ENCODE measurements at regions not wholly inside any gene's neighbourhood (a gene's known extent, or its start where the extent isn't known, plus 50 kb on each side); places are given as distances from the start of the nearest gene placed in this dataset.
A peak's percentile ranks its signal among the peaks of the same experiment; 100 is the strongest.

- DNase-seq (ENCODE audit: low read depth in 2 of 2): no peak
These were observed 231.9 kb upstream of the E2F8 start for GRCh38 chr11:19472679-19473078.

GRCh38 chr11:19467904-19468303 is 227.2 kb upstream of the E2F8 start:
- no peak for DNase-seq (ENCODE audit: low read depth in 2 of 2)

GRCh38 chr11:19466314-19466713 is 225.6 kb upstream of the E2F8 start:
- no peak for DNase-seq (ENCODE audit: low read depth in 2 of 2)

- DNase-seq (ENCODE audit: low read depth in 2 of 2): no peak
These were observed 223.2 kb upstream of the E2F8 start for GRCh38 chr11:19463976-19464375.

GRCh38 chr11:19460718-19461405 is 220.1 kb upstream of the E2F8 start:
- no peak for DNase-seq (ENCODE audit: low read depth in 2 of 2)

GRCh38 chr11:19459240-19459639 is 218.5 kb upstream of the E2F8 start:
- DNase-seq (ENCODE audit: low read depth in 2 of 2): no peak

GRCh38 chr11:19458721-19459120 is 218.0 kb upstream of the E2F8 start:
- DNase-seq (ENCODE audit: low read depth in 2 of 2): no peak

- no peak for DNase-seq (ENCODE audit: low read depth in 2 of 2)
These were observed 217.5 kb upstream of the E2F8 start for GRCh38 chr11:19458231-19458630.

GRCh38 chr11:19455731-19456130 is 215.0 kb upstream of the E2F8 start:
- DNase-seq (ENCODE audit: low read depth in 2 of 2): peak in 1 of 2 experiments; percentile 33

GRCh38 chr11:19453651-19454257 is 213.0 kb upstream of the E2F8 start:
- DNase-seq (ENCODE audit: low read depth in 2 of 2): no peak

GRCh38 chr11:19451609-19452008 is 210.9 kb upstream of the E2F8 start:
- no peak for DNase-seq (ENCODE audit: low read depth in 2 of 2)

GRCh38 chr11:19450282-19450681 is 209.5 kb upstream of the E2F8 start:
- DNase-seq (ENCODE audit: low read depth in 2 of 2): no peak

GRCh38 chr11:19448651-19449050 is 207.9 kb upstream of the E2F8 start:
- no peak for DNase-seq (ENCODE audit: low read depth in 2 of 2)

- no peak for DNase-seq (ENCODE audit: low read depth in 2 of 2)
These were observed 206.4 kb upstream of the E2F8 start for GRCh38 chr11:19447150-19447566.

GRCh38 chr11:19445771-19446170 is 205.0 kb upstream of the E2F8 start:
- DNase-seq (ENCODE audit: low read depth in 2 of 2): no peak

GRCh38 chr11:19444231-19444630 is 203.5 kb upstream of the E2F8 start:
- DNase-seq (ENCODE audit: low read depth in 2 of 2): peak in 1 of 2 experiments; percentile 32

GRCh38 chr11:19442554-19442910 is 201.8 kb upstream of the E2F8 start:
- no peak for DNase-seq (ENCODE audit: low read depth in 2 of 2)

- DNase-seq (ENCODE audit: low read depth in 2 of 2): peak; percentile 86 to 88
These were observed 201.2 kb upstream of the E2F8 start for GRCh38 chr11:19441752-19442553.

GRCh38 chr11:19441288-19441687 is 200.5 kb upstream of the E2F8 start:
- no peak for DNase-seq (ENCODE audit: low read depth in 2 of 2)

- DNase-seq (ENCODE audit: low read depth in 2 of 2): peak in 1 of 2 experiments; percentile 57
These were observed 197.0 kb upstream of the E2F8 start for GRCh38 chr11:19437760-19438159.

GRCh38 chr11:19436932-19437331 is 196.2 kb upstream of the E2F8 start:
- DNase-seq (ENCODE audit: low read depth in 2 of 2): no peak

GRCh38 chr11:19435306-19435989 is 194.7 kb upstream of the E2F8 start:
- no peak for DNase-seq (ENCODE audit: low read depth in 2 of 2)
